ENCODE measurements at regions not wholly inside any gene's neighbourhood (a gene's known extent, or its start where the extent isn't known, plus 50 kb on each side); places are given as distances from the start of the nearest gene placed in this dataset.
A peak's percentile ranks its signal among the peaks of the same experiment; 100 is the strongest.
"Not testable (repeated sequence)": the region's sequence is repeated elsewhere in the genome, so short reads cannot be mapped to it uniquely, and the experiment has no call there.

DNA sequence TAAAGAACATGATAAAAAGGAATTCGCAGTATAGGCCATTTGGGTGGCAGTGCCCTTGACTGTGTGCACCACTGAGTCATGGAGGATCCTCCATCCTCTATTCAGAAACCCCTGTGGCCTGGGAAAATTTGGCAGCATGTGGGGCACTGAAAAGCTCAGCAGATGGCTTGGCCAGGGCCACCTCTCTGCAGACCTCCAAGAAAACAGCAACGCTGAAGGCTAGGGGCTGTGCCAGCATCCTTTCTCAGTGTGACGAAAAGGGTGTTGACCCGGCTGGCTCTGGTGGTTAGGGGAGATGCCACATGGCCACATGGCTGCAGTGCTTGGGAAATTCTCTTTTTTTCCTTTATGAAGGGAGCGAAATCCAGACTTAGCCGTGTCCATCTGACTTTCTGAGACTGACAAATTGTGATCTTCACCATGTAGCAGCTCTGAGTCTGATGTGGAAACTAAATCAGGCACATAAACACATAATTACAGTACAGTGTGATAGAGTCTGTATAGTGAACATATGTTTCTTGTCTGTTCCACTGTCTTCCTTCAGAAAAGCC lies 178.0 kb downstream of the KCTD12 start:
- no peak for DNase-seq

GRCh38 chr13:76707360-76707759 lies 178.8 kb downstream of the KCTD12 start:
- peak; percentile 82 for DNase-seq

GRCh38 chr13:76703621-76704288 lies 182.4 kb downstream of the KCTD12 start:
- DNase-seq, result peak; percentile 61

DNA sequence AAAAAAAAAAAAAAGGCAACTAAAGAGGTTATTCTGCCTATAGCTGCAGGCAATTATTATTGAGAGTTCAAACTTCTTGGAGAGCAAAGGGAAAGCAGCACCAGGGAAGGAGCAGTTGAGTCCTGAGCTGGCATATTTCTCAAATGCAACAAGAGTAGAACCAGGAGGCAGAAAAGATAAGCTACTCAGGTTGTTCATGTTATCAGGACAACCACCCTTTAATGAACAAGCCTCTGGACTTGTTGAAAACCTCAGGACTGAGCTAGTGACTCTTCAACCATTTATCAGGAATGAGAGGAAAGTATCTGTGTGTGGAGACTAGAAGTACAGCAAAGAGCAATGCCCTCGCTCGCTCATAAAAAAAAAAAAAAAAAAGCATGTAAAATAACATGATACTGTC lies 183.0 kb downstream of the KCTD12 start:
- no peak for DNase-seq

DNA sequence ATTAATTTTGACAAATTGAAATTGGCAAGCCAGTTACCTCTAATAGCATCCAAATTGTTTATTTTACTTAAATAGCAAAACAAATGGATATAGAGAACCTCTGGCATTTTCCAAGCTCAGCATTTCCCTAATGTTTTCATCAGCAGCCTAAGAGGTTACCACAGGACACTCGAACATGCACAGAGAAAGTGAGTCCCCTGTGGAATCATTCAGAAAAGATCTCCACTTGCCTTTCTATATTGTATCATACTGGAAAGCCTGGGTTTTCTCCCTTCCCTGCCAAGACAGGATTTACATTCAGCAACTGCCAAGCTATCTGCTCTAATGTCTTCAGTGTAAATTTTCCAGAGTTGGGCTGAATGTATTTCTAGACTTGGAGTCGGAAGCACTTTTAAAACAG lies 188.9 kb downstream of the KCTD12 start:
- no peak for DNase-seq

- no peak for DNase-seq
Observed at GRCh38 chr13:76696370-76696769, 189.8 kb downstream of the KCTD12 start.

- peak; percentile 30 for DNase-seq
Observed at GRCh38 chr13:76693086-76693485, 193.1 kb downstream of the KCTD12 start.

DNA sequence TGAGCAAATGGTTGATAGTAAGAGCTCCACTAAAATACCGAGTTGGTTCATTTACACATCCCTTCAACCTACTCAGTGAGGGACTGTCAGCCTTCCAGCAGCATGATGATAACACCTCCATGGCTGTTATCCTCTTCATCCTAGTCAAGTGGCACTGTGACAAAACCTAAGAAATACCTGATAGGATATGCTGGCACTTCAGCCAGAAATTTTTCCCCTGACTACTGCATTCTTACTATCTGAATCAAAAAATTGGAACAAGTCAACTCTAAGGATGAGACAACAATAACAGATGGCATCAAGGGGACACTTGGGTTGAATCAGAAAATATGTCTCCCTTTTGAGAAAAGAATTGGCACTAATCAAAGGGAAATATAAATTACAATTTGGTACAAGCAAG lies 193.9 kb downstream of the KCTD12 start:
- DNase-seq, result no peak

DNA sequence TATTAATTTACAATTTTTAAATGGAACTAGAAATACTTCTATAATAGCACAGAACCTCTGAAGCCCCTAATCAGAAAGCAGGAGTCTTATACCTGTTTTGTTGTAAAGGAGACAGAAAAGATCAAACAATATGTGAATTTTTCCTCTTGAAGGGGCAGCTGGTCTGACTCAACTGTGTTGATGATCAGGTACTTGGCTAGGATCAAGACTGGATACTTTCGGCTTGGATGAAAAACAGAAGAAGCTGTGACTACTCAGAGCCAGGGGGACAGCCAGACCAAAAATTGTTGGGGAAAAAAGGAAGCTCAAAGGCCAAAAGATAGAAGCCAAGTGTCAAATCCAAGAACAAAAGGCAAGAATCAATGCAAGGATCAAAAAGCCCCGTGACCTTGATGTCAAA lies 195.6 kb downstream of the KCTD12 start:
- DNase-seq, result no peak

DNA sequence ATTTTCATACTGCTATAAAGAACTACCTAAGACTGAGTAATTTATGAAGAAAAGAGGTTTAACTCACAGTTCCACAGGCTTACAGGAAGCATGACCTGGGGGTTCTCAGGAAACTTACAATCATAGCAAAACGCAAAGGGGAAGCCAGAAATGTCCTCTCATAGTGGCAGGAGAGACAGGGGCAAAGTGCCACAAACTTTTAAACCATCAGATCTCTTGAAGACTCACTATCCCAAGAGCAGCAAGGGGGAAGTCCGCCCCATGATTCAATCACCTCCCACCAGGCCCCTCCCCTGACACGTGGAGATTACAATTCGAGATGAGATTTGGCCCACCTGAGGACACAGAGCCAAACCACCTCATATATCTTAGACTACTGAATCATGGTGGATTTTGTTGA lies 198.7 kb downstream of the KCTD12 start:
- DNase-seq, result no peak

DNA sequence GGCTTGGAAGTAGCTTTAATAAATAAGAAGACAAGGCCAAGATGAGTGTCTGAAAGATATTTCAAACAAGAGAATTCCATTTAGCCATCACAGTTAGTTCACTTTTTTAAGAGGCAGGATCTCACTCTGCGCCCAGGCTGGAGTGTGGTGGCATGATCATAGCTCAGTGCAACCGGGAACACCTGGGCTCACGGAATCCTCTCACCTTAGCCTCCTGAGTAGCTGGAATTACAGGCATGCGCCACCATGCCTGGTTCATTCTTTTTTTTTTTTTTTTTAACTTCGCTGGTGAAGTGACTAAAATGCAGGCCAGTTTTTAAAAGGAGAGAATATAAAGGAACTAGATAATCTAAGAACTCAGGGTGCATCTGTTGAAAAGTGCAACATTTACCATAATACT lies 200.3 kb downstream of the KCTD12 start:
- no peak for DNase-seq

- DNase-seq, result no peak
Observed at GRCh38 chr13:76684336-76684735, 201.9 kb downstream of the KCTD12 start.

- DNase-seq, result no peak
Observed at GRCh38 chr13:76683854-76684253, 202.4 kb downstream of the KCTD12 start.

DNA sequence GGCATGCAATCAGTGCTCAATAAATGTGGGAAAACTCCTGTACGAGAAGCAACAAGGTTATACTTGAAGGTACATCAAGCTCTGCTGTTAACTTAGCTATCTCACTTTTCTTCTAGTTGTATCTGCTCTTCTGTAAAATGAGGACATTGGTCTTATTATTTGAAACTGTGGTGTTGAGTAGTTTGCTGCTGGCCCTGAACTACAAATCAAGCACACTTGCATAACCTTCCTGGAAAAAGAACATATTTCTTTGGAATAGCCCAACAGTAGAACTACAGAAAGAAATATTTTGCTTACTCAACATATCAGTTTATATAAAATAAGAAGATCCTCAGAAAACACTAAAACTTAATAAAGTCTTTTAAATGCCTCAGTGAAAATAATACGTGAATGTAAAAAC lies 203.0 kb downstream of the KCTD12 start:
- no peak for DNase-seq

- no peak for DNase-seq
Observed at GRCh38 chr13:76680112-76680511, 206.1 kb downstream of the KCTD12 start.

- peak; percentile 20 for DNase-seq
Observed at GRCh38 chr13:76677043-76677442, 209.2 kb downstream of the KCTD12 start.

DNA sequence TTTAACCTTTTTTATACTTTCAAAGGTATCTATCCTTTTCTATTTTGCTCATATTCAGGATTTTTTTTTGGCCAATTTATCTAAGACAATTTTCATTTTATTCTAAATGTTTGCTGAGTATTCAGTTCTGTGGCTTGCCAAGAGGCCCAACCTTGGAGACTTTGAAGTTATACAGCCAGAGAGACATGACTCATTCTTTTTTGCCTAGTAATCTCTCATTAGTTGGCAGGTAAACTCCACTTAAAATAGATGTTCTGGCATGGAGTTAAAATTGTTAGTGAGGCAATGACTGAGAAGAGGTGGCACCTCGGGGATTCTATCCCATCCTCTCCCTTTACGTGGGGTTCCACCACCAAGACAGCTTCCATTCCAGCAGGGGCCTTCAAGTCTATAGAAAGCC lies 213.8 kb downstream of the KCTD12 start:
- DNase-seq, result peak; percentile 13

- DNase-seq, result no peak
Observed at GRCh38 chr13:76668716-76669115, 217.5 kb downstream of the KCTD12 start.

- no peak for DNase-seq
Observed at GRCh38 chr13:76668141-76668540, 218.1 kb downstream of the KCTD12 start.

- peak; percentile 72 for DNase-seq
Observed at GRCh38 chr13:76667551-76667950, 218.7 kb downstream of the KCTD12 start.

GRCh38 chr13:76663592-76664335 lies 222.4 kb downstream of the KCTD12 start:
- no peak for DNase-seq

GRCh38 chr13:76659074-76659473 lies 227.1 kb downstream of the KCTD12 start:
- DNase-seq, result not testable (repeated sequence)

- no peak for DNase-seq
Observed at GRCh38 chr13:76656500-76656899, 229.7 kb downstream of the KCTD12 start.

- no peak for DNase-seq
Observed at GRCh38 chr13:76656056-76656455, 230.1 kb downstream of the KCTD12 start.
